ENCODE measurements at regions not wholly inside any gene's neighbourhood (a gene's known extent, or its start where the extent isn't known, plus 50 kb on each side); places are given as distances from the start of the nearest gene placed in this dataset.

GRCh38 chr15:95679847-95680582, 650.5 kb upstream of the NR2F2 start:
- TF ChIP-seq ATF6 (CRISPR knock-in tag; IDR thresholded peaks at IDR 0.05) (no peak), TCF7 (CRISPR knock-in tag; IDR thresholded peaks at IDR 0.05; ENCODE audit: low read depth) (no peak), MXD4 (CRISPR knock-in tag; IDR thresholded peaks at IDR 0.05; ENCODE audit: borderline replicate concordance) (no peak)
- TF ChIP-seq, protein P1, sequence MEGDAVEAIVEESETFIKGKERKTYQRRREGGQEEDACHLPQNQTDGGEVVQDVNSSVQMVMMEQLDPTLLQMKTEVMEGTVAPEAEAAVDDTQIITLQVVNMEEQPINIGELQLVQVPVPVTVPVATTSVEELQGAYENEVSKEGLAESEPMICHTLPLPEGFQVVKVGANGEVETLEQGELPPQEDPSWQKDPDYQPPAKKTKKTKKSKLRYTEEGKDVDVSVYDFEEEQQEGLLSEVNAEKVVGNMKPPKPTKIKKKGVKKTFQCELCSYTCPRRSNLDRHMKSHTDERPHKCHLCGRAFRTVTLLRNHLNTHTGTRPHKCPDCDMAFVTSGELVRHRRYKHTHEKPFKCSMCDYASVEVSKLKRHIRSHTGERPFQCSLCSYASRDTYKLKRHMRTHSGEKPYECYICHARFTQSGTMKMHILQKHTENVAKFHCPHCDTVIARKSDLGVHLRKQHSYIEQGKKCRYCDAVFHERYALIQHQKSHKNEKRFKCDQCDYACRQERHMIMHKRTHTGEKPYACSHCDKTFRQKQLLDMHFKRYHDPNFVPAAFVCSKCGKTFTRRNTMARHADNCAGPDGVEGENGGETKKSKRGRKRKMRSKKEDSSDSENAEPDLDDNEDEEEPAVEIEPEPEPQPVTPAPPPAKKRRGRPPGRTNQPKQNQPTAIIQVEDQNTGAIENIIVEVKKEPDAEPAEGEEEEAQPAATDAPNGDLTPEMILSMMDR (IDR thresholded peaks at IDR 0.05), result no peak
